DND-41 (cell line): ENCODE measurements at regions not wholly inside any gene's neighbourhood (a gene's known extent, or its start where the extent isn't known, plus 50 kb on each side); places are given as distances from the start of the nearest gene placed in this dataset.

Experiments
- ATAC-seq: fragments of 200-7000 bp; cut with Tn5 transposase; 3 replicates; pipeline ENCODE4 v1.9.1; 2021; ENCODE audit warnings: low read depth; ENCODE audit not compliant: insufficient read depth
- DNase-seq: peaks from one replicate; pipeline ENCODE4 v3.0.0-alpha.2; 2020
- H2AFZ ChIP-seq: 2 replicates; pipeline ENCODE4 v1.6.0; 2012; ENCODE audit warnings: low read depth, low read length
- H3K27ac ChIP-seq: 2 replicates; pipeline ENCODE4 v1.5.1; 2012; ENCODE audit warnings: low read length, inconsistent platforms
- H3K27me3 ChIP-seq: fragments of 200-600 bp; sonication (generic); 2 replicates; pipeline ENCODE4 v1.6.0; 2012; ENCODE audit warnings: low read length, mild to moderate bottlenecking, inconsistent platforms; ENCODE audit not compliant: insufficient read depth, poor library complexity
- H3K36me3 ChIP-seq: 2 replicates; pipeline ENCODE4 v1.5.1; 2012; ENCODE audit warnings: low read length, inconsistent platforms; ENCODE audit not compliant: insufficient read depth
- H3K4me1 ChIP-seq: 2 replicates; pipeline ENCODE4 v1.5.1; 2012; ENCODE audit warnings: mild to moderate bottlenecking, low read length; ENCODE audit not compliant: insufficient read depth
- H3K4me2 ChIP-seq: 2 replicates; pipeline ENCODE4 v1.6.0; 2012; ENCODE audit warnings: mild to moderate bottlenecking, moderate library complexity, low read length, inconsistent platforms; ENCODE audit not compliant: insufficient read depth
- H3K4me3 ChIP-seq, 2 experiments: fragments of 200-600 bp in 1 of 2; shearing (Covaris generic) in 1 of 2; 2 replicates each; pipeline ENCODE4 v1.5.1; 2012 to 2016; ENCODE audit warnings: inconsistent platforms in 2 of 2, low read length in 2 of 2, mild to moderate bottlenecking in 2 of 2, low read depth in 1 of 2, moderate library complexity in 1 of 2
- H3K79me2 ChIP-seq: 2 replicates; pipeline ENCODE4 v1.6.0; 2012; ENCODE audit warnings: low read length, inconsistent platforms; ENCODE audit not compliant: insufficient read depth
- H3K9ac ChIP-seq: 2 replicates; pipeline ENCODE4 v1.6.0; 2012; ENCODE audit warnings: low read depth, mild to moderate bottlenecking, inconsistent platforms, low read length, moderate library complexity
- H3K9me3 ChIP-seq: 2 replicates; pipeline ENCODE4 v1.5.1; 2012; ENCODE audit warnings: low read length, moderate library complexity, mild to moderate bottlenecking, inconsistent platforms; ENCODE audit not compliant: insufficient read depth, severe bottlenecking
- H4K20me1 ChIP-seq: 2 replicates; pipeline ENCODE4 v1.6.0; 2012; ENCODE audit warnings: low read length; ENCODE audit not compliant: insufficient read depth
- EZH2 ChIP-seq: IDR thresholded peaks from 3 replicates; pipeline ENCODE4 v1.6.1; 2012; ENCODE audit warnings: borderline replicate concordance, low read depth, mild to moderate bottlenecking, moderate library complexity, low read length, inconsistent platforms; ENCODE audit not compliant: severe bottlenecking
- TF ChIP-seq, protein P1 (sequence below): IDR thresholded peaks from 2 replicates; pipeline ENCODE4 v1.5.1; 2012; ENCODE audit warnings: borderline replicate concordance, low read length, moderate library complexity, mild to moderate bottlenecking; ENCODE audit not compliant: poor library complexity, severe bottlenecking; ENCODE audit errors: extremely low read depth

DNA sequence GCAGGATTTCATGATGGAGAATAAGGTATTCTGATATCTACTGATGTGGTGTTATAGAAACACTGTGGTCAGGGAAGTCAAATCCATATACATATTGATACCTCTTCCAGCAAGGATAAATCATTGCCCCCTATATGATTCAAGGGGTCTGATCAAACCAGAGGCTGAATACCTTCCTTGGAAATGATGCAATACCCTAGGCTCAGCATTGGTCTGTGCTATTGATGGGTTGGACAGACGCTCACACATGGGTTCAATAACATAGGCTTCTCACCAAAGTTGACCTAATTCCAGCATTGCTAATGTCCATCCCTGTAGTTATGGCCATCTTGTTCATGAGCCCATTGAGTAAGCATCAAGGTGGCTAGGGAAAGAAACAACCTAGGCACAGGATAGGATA is 257.0 kb upstream of the USP24 start:
- Histone ChIP-seq H3K79me2 (no peaks in the 10 kb centered on the region), H3K27me3 (peaks cover 4% of the 10 kb centered on the region), H3K36me3 (no peaks in the 10 kb centered on the region), H3K4me2 (no peak overlapping the region), H3K4me1 (no peaks in the 10 kb centered on the region), H3K27ac (no peak overlapping the region), H4K20me1 (no peaks in the 10 kb centered on the region), H3K4me3 (no peak overlapping the region), H2AFZ (no peak overlapping the region), H3K9ac (no peak overlapping the region), H3K9me3 (no peaks in the 10 kb centered on the region)
- no peak for TF ChIP-seq EZH2
- TF ChIP-seq, protein P1, sequence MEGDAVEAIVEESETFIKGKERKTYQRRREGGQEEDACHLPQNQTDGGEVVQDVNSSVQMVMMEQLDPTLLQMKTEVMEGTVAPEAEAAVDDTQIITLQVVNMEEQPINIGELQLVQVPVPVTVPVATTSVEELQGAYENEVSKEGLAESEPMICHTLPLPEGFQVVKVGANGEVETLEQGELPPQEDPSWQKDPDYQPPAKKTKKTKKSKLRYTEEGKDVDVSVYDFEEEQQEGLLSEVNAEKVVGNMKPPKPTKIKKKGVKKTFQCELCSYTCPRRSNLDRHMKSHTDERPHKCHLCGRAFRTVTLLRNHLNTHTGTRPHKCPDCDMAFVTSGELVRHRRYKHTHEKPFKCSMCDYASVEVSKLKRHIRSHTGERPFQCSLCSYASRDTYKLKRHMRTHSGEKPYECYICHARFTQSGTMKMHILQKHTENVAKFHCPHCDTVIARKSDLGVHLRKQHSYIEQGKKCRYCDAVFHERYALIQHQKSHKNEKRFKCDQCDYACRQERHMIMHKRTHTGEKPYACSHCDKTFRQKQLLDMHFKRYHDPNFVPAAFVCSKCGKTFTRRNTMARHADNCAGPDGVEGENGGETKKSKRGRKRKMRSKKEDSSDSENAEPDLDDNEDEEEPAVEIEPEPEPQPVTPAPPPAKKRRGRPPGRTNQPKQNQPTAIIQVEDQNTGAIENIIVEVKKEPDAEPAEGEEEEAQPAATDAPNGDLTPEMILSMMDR, result no peak
- no peak for DNase-seq
- ATAC-seq, result no peak

DNA sequence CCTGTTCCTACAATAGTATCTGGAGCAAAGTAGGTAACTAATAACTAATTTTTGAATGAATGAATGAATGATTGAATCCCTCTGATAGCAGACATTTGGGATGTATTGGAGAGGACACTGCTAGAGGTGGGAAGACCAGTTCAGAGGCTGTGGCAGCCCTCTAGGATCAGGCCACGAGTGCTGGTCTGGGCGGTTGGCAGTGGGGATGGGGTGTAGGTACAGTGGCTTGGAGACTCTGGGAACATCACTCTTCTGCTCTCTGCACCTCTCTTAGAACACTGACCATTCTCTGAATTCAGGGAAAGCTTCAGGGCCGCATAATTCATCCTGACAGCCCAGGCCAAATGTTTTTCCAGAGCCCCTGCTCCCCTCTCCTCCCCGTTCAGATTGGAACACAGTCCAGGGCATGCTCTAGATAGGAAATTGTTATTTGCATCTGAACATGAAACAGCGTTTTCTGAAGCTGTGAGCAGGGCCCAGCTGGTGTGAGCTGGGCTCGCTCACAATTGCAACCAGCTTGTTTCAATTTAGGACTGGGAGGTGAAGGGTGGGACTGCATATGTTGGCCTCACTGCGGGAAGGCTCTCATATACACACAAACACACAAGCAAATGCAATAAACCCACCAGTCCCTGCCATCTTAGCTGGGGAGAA is 253.1 kb upstream of the USP24 start:
- Histone ChIP-seq H3K9me3 (no peaks in the 10 kb centered on the region), H3K9ac (no peak overlapping the region), H2AFZ (no peak overlapping the region), H3K4me3 (no peak overlapping the region), H3K27ac (no peak overlapping the region), H4K20me1 (no peaks in the 10 kb centered on the region), H3K4me1 (no peaks in the 10 kb centered on the region), H3K79me2 (no peaks in the 10 kb centered on the region), H3K4me2 (no peak overlapping the region), H3K36me3 (no peaks in the 10 kb centered on the region), H3K27me3 (peaks cover 4% of the 10 kb centered on the region)
- DNase-seq, result no peak
- TF ChIP-seq, protein P1, result no peak
- TF ChIP-seq EZH2, result no peak
- no peak for ATAC-seq

DNA sequence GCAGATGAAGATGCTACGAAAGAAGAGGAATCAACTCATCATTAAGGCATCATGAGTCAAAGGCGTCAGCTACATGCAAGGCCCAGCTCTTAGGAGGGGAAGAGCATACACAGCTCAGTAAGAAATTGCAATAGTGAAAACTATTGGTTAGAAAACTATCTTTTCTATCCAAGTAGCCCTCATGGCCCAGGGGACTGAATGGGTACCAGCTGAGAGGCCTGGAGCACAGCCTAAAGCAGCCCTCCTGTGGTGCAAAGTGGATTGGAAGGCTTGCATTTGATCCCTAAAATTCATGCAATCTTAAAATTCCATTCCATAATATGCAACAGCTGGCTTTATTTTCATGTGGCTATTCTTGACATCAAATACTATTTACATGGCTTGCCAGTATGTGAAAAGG is 251.8 kb upstream of the USP24 start:
- no peak overlapping the region for H3K9ac ChIP-seq
- no peak overlapping the region for H3K4me2 ChIP-seq
- TF ChIP-seq EZH2, result no peak
- TF ChIP-seq, protein P1, result no peak

More for the DNA sequence above, 251.8 kb upstream of the USP24 start:
- H3K79me2 ChIP-seq, result no peaks in the 10 kb centered on the region
- H3K9me3 ChIP-seq, result no peaks in the 10 kb centered on the region
- no peak overlapping the region for H3K4me3 ChIP-seq
- DNase-seq (no peak), ATAC-seq (no peak)
- H3K36me3 ChIP-seq, result no peaks in the 10 kb centered on the region
- peaks cover 4% of the 10 kb centered on the region for H3K27me3 ChIP-seq
- no peak overlapping the region for H2AFZ ChIP-seq
- H3K27ac ChIP-seq, result no peak overlapping the region
- H3K4me1 ChIP-seq, result no peaks in the 10 kb centered on the region
- no peaks in the 10 kb centered on the region for H4K20me1 ChIP-seq
